ENCODE measurements at regions not wholly inside any gene's neighbourhood (a gene's known extent, or its start where the extent isn't known, plus 50 kb on each side); places are given as distances from the start of the nearest gene placed in this dataset.

DNA sequence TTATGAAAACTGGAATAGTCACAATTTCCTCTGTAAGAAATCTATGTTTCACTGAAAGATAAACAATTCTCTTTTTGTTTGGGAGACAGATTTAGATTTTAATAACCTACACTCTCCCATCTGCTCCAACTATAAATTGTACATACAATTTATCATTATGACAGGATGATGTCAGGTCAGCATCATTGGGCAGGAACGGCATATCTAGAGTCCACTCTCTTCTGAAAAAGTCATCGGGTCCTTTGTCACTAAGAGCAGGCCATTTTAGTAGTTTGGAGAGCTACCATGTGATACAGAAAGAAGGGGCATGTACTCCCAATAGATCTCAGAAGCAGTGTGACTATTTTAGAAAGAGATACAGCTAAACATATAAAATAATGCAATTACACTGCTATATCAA, 180.8 kb upstream of the ARGLU1 start:
- DNase-seq, result no peak

DNA sequence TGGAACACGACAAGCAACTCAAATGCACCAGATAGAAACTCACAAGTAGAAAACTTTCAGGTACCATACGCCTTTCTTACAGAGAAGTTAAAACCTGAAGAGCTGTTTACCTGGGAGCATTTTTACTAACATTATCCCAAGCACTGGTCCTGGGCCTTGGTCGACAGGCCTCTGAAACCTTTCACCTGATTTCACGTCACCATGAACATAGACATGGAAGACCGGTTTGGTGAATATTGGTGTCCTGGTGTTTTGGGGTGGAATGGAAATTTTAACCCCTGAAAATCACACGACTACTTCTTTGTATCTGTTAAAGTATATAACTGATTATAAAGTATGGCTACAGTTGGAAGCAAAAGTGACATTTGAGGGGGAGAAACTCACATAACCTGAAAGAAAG, 176.6 kb upstream of the ARGLU1 start:
- no peak for DNase-seq

DNA sequence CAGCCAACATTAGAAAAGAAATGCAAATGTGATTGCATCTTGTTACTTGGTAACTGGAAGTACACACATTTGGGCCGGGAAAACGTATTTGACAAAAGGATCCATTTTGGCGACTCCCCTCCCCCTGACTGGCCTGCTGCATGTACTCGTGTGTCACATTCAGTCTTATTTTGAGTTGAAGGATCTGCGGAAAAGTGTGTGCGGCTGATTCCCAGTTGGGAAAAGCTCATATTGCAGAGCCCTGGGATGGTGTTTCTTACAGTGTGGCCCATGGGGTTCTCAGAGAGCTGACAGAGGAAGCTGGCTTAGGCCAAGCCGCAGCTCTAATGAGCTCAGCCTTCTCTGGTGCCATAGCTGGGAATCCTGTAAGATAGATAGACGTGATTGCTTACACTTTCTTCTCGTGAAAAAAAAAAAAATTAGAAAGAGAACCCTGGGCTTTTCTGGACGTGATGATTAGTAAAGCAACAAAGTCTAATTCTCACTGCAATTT, 170.3 kb upstream of the ARGLU1 start:
- DNase-seq, result no peak

DNA sequence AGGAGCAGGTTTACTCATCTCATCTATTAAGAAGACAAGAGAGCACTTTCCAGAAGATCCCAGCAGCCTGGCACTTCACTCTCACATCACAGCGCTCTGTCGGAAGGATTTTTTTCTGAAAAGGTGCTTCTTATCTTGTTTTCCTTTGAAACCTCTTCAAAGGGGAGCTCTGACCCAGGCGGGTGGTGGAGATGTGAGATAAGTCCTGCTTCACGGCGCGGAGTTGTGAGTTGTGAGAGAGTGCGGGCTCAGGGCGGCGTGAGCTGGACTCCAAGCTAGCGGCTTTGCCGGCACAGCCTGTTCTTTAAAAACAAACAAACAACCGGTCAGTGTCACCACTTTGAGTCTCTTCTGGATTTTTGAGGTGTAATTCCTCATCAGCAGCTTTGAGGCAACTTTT, 169.0 kb upstream of the ARGLU1 start:
- DNase-seq, result no peak

DNA sequence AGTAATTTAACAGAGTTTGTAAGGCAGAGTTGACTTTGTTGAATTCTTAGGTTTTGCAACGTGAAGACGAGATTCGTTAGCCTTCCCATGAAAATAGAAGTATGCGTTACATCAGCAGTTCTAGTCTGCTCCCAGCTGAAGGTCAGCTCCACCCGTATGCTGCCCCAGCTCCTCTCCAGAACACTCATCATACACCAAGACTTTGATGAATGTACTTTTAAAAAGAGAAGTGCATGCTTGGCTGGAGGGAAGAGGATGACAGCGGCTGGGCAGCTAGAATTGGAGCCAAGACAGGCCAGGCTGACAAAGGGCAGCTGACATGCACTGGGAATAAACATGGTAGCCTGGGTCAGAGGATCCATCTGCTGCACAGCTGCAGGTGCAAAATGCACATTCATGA, 166.3 kb upstream of the ARGLU1 start:
- no peak for DNase-seq

GRCh38 chr13:106723036-106723435, 155.1 kb upstream of the ARGLU1 start:
- DNase-seq, result no peak

GRCh38 chr13:106722620-106723019, 154.7 kb upstream of the ARGLU1 start:
- DNase-seq, result no peak

- DNase-seq, result no peak
Observed at GRCh38 chr13:106721599-106721998, 153.7 kb upstream of the ARGLU1 start.

GRCh38 chr13:106714271-106714982, 146.5 kb upstream of the ARGLU1 start:
- no peak for DNase-seq

DNA sequence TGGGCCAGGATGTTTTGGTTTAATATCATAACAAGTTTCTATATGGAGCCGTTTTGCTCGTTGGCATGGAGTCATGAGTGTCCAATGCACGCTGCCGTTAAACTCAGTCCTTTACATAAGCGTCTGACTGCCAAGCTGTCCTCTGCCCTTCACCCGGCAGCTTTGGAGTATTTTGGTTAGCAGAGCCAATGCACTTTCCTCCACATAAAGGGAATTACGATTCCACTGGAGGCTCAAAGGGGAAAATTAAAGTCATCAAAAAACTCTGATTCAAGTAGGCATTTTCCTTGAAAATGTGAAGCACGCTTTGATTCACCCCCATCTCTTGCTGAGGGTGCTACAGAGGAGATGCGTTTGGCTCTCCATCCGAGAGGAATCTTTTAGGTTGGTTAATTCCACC, 144.4 kb upstream of the ARGLU1 start:
- no peak for DNase-seq

- DNase-seq, result no peak
Observed at GRCh38 chr13:106710266-106710665, 142.3 kb upstream of the ARGLU1 start.

DNA sequence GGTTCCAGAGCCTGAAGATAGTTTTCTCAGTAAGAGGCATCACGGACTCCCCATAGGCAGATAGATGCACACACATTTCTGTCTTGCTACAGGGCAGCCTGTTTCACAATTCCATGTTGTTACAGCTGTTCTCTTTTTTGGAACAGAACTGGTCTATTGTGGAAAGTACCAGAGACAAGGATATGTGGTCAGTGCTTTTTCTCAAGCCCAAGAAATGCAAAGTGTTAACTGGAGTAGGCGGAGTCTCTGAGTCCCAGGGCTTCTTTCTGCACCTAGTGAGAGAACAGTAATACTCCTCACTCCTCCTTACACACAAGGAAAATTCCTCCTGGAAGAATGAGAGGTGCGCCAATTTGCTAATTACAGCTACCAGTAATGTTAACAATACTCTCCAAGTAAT, 141.6 kb upstream of the ARGLU1 start:
- no peak for DNase-seq

DNA sequence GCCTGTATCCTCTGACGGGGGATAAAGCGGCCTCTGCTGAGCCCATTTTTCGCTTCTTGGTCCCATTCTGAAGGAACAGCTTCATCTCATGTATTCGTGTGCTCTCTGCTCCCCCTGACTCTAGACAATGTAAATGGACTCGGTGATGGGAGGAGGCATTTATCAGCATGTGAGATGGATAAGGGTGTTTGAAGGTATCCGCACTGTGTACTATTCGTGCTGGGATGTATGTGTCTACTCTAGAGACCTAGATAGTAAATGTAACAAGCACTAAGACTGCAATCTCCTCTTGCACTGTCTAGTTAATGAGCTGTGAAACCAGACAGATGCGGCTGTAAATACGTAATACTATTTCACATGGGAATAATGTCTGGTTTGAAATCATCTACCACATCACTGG, 134.6 kb upstream of the ARGLU1 start:
- DNase-seq, result no peak

GRCh38 chr13:106701771-106702341, 133.9 kb upstream of the ARGLU1 start:
- DNase-seq, result no peak

DNA sequence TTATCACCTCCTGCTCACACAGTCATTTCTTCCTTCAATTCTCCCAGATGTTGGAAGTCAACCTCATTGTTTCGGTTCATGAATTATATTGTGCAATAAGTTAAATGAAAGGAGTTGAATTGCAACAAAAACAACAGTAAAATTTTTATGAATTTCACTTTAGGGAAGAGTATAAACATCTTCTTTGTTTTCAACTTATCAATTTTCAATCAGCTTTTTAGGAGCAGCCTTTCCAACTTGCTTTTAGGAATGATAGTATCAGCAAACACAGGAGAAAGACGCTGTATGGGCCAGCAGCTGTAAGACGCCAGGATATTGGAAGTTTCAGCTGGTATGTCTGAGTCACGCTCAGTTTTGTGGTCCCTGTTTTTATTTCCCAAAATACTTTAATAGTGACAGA, 132.5 kb upstream of the ARGLU1 start:
- DNase-seq, result no peak

DNA sequence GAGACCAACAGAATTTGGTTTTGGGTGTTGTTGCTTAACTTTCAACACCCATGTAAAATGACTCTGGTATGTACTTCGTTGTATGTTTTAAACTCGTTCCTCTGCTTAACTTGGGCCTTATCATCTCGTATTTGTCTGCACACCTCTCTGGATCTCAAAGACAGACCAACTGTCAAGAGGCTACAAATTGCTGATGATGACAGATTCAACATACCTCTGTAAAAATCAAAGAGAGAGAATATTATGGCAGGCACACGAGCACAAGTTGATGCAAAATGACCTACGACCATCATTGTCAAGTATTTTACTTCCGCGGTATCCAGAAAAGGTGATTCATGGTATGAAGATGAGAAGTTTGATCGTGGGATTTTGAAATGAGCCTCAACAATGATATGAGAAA, 132.1 kb upstream of the ARGLU1 start:
- no peak for DNase-seq

DNA sequence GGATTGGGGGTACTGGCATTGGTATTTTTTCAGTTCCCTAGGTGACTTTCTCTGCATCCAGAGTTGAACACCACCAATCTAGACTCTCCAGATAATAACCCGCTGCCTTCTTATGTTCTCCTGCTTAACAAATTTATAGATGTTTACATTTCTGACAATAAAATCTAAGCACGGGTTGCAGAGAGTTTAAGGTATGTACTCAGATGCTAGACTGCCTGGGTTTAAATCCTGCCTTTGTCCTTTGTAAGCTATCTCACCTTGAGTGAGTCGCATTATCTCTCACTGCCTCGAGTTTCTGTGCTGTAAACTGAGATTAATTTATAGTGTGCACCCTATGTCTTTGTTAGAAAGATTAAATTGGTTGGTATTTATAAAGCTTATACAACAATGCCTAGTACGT, 131.4 kb upstream of the ARGLU1 start:
- no peak for DNase-seq

- no peak for DNase-seq
Observed at GRCh38 chr13:106696719-106697118, 128.8 kb upstream of the ARGLU1 start.

DNA sequence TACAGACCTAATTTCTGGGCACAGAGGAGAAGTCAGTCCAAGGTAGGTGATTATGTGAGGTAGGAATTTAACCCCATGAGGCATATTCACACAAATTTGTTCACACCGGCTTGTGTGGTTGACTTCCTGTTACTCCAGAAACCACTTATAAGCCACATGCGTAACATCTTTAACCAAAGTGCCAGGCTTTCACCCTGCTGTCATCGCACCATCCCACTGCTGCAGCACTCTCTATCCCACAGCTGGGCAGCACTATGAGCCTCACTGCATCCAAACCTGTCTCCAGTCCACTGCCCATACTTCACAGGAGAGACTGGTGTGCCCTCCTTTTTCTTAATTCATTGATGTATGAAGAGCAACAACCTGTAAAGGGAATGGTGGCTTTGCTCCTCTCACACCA, 128.2 kb upstream of the ARGLU1 start:
- no peak for DNase-seq

GRCh38 chr13:106695139-106695538, 127.2 kb upstream of the ARGLU1 start:
- DNase-seq, result no peak

- no peak for DNase-seq
Observed at GRCh38 chr13:106691861-106692260, 123.9 kb upstream of the ARGLU1 start.

DNA sequence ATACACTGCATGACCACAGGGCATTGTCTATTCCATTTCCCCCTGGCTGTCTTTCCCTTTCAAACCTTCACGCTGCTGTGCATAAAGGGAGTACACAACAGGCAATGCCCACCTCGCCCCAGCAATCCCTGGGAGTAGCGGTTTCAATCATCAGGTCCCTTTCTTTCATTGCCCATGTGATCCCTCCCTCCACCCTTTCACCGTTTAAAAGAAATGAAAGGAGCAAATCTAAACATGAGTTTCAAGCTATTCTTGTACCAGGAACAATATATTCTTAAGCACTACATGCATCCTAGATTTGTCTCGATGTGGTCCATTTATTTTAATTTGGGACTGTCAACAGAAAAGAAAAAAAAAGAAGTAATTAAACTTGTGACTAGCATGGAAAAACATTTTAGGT, 123.4 kb upstream of the ARGLU1 start:
- DNase-seq, result no peak

GRCh38 chr13:106690779-106691178, 122.8 kb upstream of the ARGLU1 start:
- no peak for DNase-seq

DNA sequence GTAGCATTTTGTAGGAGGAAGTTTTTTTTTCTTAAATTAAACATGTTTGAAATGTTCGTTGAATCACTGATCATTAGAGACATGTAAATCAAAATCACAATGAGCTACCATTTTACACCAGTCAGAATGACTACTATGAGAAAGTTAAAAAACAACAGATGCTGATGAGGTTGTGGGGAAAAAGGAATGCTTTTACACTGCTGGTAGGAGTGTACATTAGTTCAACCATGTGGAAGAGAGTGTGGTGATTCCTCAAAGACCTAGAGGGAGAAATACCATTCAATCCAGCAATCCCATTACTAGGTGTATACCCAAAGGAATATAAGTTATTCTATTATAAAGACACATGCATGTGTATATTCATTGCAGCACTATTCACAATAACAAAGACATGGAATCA, 122.0 kb upstream of the ARGLU1 start:
- no peak for DNase-seq

GRCh38 chr13:106688940-106689339, 121.0 kb upstream of the ARGLU1 start:
- DNase-seq, result no peak
